Heart left ventricle (tissue), 16 donors: ENCODE measurements at regions not wholly inside any gene's neighbourhood (a gene's known extent, or its start where the extent isn't known, plus 50 kb on each side); places are given as distances from the start of the nearest gene placed in this dataset.
"Not testable (repeated sequence)": the region's sequence is repeated elsewhere in the genome, so short reads cannot be mapped to it uniquely, and the experiment has no call there.

ENCODE experiments used
- ATAC-seq, 4 donors: fragments of 200-7000 bp; cut with Tn5 transposase; one replicate each; pipeline ENCODE4 v1.9.1; 2020 to 2022; ENCODE audit warnings: moderate library complexity in 4 of 4, mild to moderate bottlenecking in 3 of 4, moderate number of reproducible peaks in 1 of 4
- DNase-seq, 5 donors: peaks; one replicate each; pipeline ENCODE4 v3.0.0-alpha.2; 2020
- H3K27ac ChIP-seq, 12 donors: fragments of 200-600 bp; sonication (generic) in 4 of 12; one replicate each; pipeline versions ENCODE4 v1.5.0 to v1.8.0; 2016 to 2022; ENCODE audit warnings: mild to moderate bottlenecking in 2 of 12
- H3K27me3 ChIP-seq, 9 donors: fragments of 200-600 bp; sonication (generic) in 2 of 9; one replicate each; pipeline versions ENCODE4 v1.5.1 to v1.8.0; 2016 to 2022; ENCODE audit warnings: mild to moderate bottlenecking in 3 of 9
- H3K36me3 ChIP-seq, 9 donors: fragments of 200-600 bp; sonication (generic) in 2 of 9; one replicate each; pipeline versions ENCODE4 v1.5.0 to v1.8.0; 2018 to 2022; ENCODE audit warnings: mild to moderate bottlenecking in 2 of 9
- H3K4me1 ChIP-seq, 12 donors: fragments of 200-600 bp; sonication (generic) in 4 of 12; one replicate each; pipeline versions ENCODE4 v1.5.0 to v1.8.0; 2016 to 2022; ENCODE audit warnings: mild to moderate bottlenecking in 3 of 12
- H3K4me3 ChIP-seq, 12 donors: fragments of 200-600 bp; sonication (generic) in 4 of 12; one replicate each; pipeline versions ENCODE4 v1.5.0 to v1.8.0; 2017 to 2022; ENCODE audit warnings: mild to moderate bottlenecking in 9 of 12, moderate library complexity in 4 of 12
- H3K9me3 ChIP-seq, 12 donors: fragments of 200-600 bp; sonication (generic) in 4 of 12; one replicate each; pipeline versions ENCODE4 v1.5.0 to v1.8.0; 2016 to 2022; ENCODE audit warnings: mild to moderate bottlenecking in 1 of 12
- POLR2A ChIP-seq, 2 donors: fragments of 450-650 bp; IDR thresholded peaks; one replicate each; pipeline ENCODE4 v1.6.1; 2017; ENCODE audit warnings: antibody characterized with exemption in 2 of 2, mild to moderate bottlenecking in 2 of 2, moderate library complexity in 2 of 2
- WGBS, 4 donors: extraction: QIAGEN DNeasy Blood & Tissue Kit in 2 of 4; methylation state at CpG; one replicate each; pipeline versions ENCODE4 v1.1.5 to v1.1.7; 2013 to 2018; 5-methylcytosine and 5-hydroxymethylcytosine counted together
- intact Hi-C, 10 donors: fragments of 100-400 bp; cut with DNase I; formaldehyde crosslinking; loops; one replicate each; pipeline versions ENCODE4 v1.11.1 to v1.14.2; 2022
- TF ChIP-seq, protein P1 (sequence below), 12 donors: fragments of 200-600 bp; sonication (generic) in 4 of 12; IDR thresholded peaks; one replicate each; pipeline versions ENCODE4 v1.5.0 to v1.8.0; 2018 to 2022; ENCODE audit warnings: antibody characterized with exemption in 12 of 12, mild to moderate bottlenecking in 5 of 12
- donor health status: ischemic (EF 13 %, LVEDD 7.1; RV severe dilation, severe dysfunction).
- donor health status: healthy with polysubstance abuse.
- donor health status: DM: no; HTN: yes; CAD: no.
- donor health status: DM: no; HTN: no; CAD: no.
- donor health status: ischemic (EF 25% LVEDD 6.9; RV normal size, moderate dysfunction).
- donor health status: ischemic (EF 25% LVEDD 5.7; RV mildly dilated, moderate dysfunction).
- donor health status: healthy.
- donor health status: DM: yes; HTN: yes; CAD: no.
- donor health status: ischemic (EF 35%, LVEDD 5.7; RV mildly dilated, moderate dysfunction).
- donor health status: nonischemic (EF 11% LVEDD 7.7; RV severe dilation, severe dysfunction).
- donor health status: DM: yes; HTN: yes; CAD: no.
- donor health status: PGD.
- donor health status: ischemic (EF 29% LVEDD 5.4; RV normal size, mild dysfunction).
- donor health status: nonischemic (EF 23%, LVEDD 6.1; RV moderate dilation, normal function).

DNA sequence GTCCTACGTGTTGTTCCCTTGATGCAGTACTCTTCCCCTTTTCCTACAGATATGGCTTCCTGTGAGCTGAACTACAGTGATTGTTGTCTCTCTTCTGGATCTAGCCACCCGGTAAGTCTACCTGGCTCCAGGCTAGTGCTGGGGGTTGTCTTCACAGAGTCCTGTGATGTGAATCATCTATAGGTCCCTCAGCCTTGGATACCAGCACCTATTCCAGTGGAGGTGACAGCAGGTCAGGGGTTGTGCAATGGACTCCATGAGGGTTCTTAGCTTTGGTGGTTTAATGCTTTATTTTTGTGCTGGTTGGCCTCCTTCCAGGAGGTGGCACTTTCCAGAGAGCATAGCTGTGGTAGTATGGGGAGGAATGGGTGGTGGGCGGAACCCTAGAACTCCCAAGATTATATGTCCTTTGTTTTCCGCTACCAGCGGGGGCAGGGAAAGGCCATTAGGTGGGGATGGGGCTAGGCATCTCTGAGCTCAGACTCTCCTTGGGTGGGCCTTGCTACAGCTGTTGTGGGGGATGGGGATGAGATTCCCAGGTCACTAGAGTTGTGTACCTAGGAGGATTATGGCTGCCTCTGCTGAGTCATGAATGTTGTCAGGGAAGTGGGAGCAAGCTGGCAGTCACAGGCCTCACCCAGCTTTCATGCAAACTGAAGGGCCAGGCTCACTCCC, 121.4 kb upstream of the ANKRD50 start:
- no peak for TF ChIP-seq POLR2A (IDR thresholded peaks at IDR 0.05)
- TF ChIP-seq, protein P1, sequence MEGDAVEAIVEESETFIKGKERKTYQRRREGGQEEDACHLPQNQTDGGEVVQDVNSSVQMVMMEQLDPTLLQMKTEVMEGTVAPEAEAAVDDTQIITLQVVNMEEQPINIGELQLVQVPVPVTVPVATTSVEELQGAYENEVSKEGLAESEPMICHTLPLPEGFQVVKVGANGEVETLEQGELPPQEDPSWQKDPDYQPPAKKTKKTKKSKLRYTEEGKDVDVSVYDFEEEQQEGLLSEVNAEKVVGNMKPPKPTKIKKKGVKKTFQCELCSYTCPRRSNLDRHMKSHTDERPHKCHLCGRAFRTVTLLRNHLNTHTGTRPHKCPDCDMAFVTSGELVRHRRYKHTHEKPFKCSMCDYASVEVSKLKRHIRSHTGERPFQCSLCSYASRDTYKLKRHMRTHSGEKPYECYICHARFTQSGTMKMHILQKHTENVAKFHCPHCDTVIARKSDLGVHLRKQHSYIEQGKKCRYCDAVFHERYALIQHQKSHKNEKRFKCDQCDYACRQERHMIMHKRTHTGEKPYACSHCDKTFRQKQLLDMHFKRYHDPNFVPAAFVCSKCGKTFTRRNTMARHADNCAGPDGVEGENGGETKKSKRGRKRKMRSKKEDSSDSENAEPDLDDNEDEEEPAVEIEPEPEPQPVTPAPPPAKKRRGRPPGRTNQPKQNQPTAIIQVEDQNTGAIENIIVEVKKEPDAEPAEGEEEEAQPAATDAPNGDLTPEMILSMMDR (IDR thresholded peaks at IDR 0.05): no peak
- no peak overlapping the region for H3K4me3 ChIP-seq
- H3K9me3 ChIP-seq: peaks cover 0 to 26% (median 5%) of the 10 kb centered on the region in 12 donors
- no peak overlapping the region for H3K27ac ChIP-seq
- H3K27me3 ChIP-seq: no peaks in the 10 kb centered on the region
- H3K4me1 ChIP-seq: no peaks in the 10 kb centered on the region
- H3K36me3 ChIP-seq: no peaks in the 10 kb centered on the region
- intact Hi-C loops: no loop called here
- ATAC-seq (no peak), DNase-seq (no peak)
- WGBS, 4 donors: 81 to 95% (median 92%) methylated on average over 5 of the region's 5 CpGs

DNA sequence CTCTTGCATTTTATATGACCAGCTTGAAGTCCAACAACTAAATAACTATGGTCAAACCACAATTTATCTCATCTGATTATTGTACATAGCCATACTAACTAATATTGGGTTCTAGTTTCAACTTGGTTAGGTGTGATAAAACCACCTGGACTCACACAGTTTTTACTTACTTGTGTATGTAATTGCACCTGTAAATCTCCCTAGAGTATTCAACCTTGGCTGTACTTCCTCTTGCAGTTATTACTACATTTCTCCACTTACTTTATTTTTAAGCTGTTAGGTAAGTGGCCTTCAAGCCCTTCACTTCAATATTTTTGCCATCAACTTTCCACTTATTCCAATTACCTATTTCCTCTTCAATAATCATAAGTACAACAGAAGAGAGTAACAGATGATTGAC, 115.8 kb upstream of the ANKRD50 start:
- no peak for ATAC-seq
- Histone ChIP-seq H3K36me3 (no peaks in the 10 kb centered on the region), H3K4me1 (no peaks in the 10 kb centered on the region), H3K27me3 (no peaks in the 10 kb centered on the region), H3K27ac (no peak overlapping the region), H3K4me3 (no peak overlapping the region), H3K9me3 (peaks cover 0 to 16% (median 0%) of the 10 kb centered on the region in 12 donors)
- DNase-seq: no peak
- TF ChIP-seq, protein P1 (IDR thresholded peaks at IDR 0.05): no peak
- no peak for TF ChIP-seq POLR2A (IDR thresholded peaks at IDR 0.05)
- intact Hi-C loops: loop anchor here in 1 of 10 donors (10.0 kb wide), 1 partner anchor 1426 kb away; no protein-coding TSS in a partner anchor

DNA sequence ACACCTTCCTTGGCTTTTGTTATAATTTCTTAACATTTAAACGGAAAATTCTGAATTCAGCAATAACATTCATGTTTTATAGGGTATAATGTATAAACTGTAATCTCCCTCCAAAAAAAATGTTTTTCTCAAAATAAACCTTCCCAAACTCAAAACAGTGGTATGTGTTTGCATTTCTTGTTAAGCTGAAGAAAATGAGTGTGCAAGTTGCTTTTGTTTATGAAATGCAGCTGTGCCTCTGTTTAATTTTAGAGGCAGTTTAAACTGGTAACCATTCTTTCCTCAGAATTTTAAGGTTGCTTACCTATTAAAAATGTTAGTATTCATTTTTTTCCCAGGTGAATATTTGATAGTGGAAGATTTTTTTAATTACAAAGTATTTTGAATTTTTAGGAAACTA, 105.0 kb upstream of the ANKRD50 start:
- Histone ChIP-seq H3K4me3 (no peak overlapping the region), H3K27ac (no peak overlapping the region), H3K4me1 (no peaks in the 10 kb centered on the region), H3K36me3 (no peaks in the 10 kb centered on the region), H3K9me3 (peaks cover 0 to 21% (median 6%) of the 10 kb centered on the region in 12 donors), H3K27me3 (no peaks in the 10 kb centered on the region)
- WGBS, 4 donors: 94 to 98% (median 97%) methylated on average over 1 of the region's 1 CpG
- intact Hi-C loops: no loop called here
- ATAC-seq (no peak), DNase-seq (no peak)
- no peak for TF ChIP-seq POLR2A (IDR thresholded peaks at IDR 0.05)
- TF ChIP-seq, protein P1 (IDR thresholded peaks at IDR 0.05): no peak

DNA sequence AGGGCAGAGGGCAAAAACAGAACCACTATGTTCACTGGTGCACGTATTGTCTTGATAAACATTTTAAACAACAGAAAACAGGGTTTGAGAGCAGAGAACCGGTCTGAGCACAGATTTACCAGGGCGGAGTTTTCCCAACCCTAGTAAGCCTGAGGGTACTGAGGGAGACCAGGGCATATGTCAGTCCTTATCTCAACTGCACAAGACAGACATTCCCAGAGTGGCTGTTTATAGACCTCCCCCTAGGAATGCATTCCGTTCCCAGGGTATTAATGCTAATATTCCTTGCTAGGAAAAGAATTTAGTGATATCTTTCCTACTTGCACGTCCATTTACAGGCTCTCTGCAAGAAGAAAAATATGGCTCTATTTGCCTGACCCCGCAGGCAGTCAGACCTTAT, 99.7 kb upstream of the ANKRD50 start:
- H3K27me3 ChIP-seq, ATAC-seq, intact Hi-C loops, DNase-seq, H3K36me3 ChIP-seq, H3K4me3 ChIP-seq, H3K4me1 ChIP-seq, H3K27ac ChIP-seq: not testable (repeated sequence)
- peaks cover 0 to 23% (median 16%) of the 10 kb centered on the region in 12 donors for H3K9me3 ChIP-seq
- 84 to 91% (median 88%) methylated on average over 6 of the region's 6 CpGs for WGBS, 4 donors

DNA sequence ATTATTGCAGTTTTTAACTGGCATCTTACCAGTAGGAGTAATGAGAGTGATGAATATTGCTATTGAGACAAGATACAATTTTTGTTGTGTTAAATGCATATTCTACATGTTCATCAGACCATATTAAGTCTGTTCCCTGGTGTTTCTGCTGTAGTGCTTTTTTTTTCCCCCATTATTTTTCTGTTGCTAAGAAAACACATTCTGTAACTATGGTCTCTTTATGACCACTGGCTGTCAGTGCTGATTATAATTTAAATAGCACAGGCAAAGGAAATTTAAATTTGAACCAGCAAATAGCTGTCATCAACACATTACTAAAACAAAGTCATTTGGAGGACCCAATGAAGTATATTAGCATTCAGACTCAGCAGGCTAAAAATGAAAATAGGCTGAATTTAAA, 98.3 kb upstream of the ANKRD50 start:
- Histone ChIP-seq H3K36me3 (no peaks in the 10 kb centered on the region), H3K4me3 (no peak overlapping the region), H3K9me3 (peaks cover 0 to 23% (median 16%) of the 10 kb centered on the region in 12 donors), H3K27ac (no peak overlapping the region), H3K27me3 (no peaks in the 10 kb centered on the region), H3K4me1 (no peaks in the 10 kb centered on the region)
- intact Hi-C loops: no loop called here
- no peak for DNase-seq
- ATAC-seq: no peak
- TF ChIP-seq POLR2A (IDR thresholded peaks at IDR 0.05): no peak
- TF ChIP-seq, protein P1 (IDR thresholded peaks at IDR 0.05): no peak
